CD4-positive, alpha-beta T cell treated with Interleukin-6 at 100 ng/mL for 8 hours (primary cell): ENCODE measurements at regions not wholly inside any gene's neighbourhood (a gene's known extent, or its start where the extent isn't known, plus 50 kb on each side); places are given as distances from the start of the nearest gene placed in this dataset.

ENCODE experiments used
- DNase-seq: peaks from one replicate; pipeline ENCODE4 v3.0.0-alpha.2; 2020; ENCODE audit warnings: mixed read lengths, low spot score

GRCh38 chr1:59124166-59124565, 172.7 kb upstream of the FGGY start:
- DNase-seq: no peak

GRCh38 chr1:59125154-59125553, 171.7 kb upstream of the FGGY start:
- DNase-seq: no peak

GRCh38 chr1:59125676-59126320, 171.1 kb upstream of the FGGY start:
- DNase-seq: no peak

- DNase-seq: no peak
These were observed 170.5 kb upstream of the FGGY start for GRCh38 chr1:59126366-59126765.

- DNase-seq: no peak
These were observed 168.6 kb upstream of the FGGY start for GRCh38 chr1:59128239-59128736.

- no peak for DNase-seq
These were observed 168.1 kb upstream of the FGGY start for GRCh38 chr1:59128784-59129227.

GRCh38 chr1:59132295-59132694, 164.6 kb upstream of the FGGY start:
- DNase-seq: no peak

- no peak for DNase-seq
These were observed 162.9 kb upstream of the FGGY start for GRCh38 chr1:59133997-59134396.

- DNase-seq: no peak
These were observed 161.1 kb upstream of the FGGY start for GRCh38 chr1:59135761-59136255.

GRCh38 chr1:59136541-59137275, 160.2 kb upstream of the FGGY start:
- DNase-seq: no peak

GRCh38 chr1:59137276-59137615, 159.6 kb upstream of the FGGY start:
- no peak for DNase-seq

GRCh38 chr1:59137968-59138367, 158.9 kb upstream of the FGGY start:
- no peak for DNase-seq

GRCh38 chr1:59138402-59138801, 158.5 kb upstream of the FGGY start:
- no peak for DNase-seq

GRCh38 chr1:59139396-59139795, 157.5 kb upstream of the FGGY start:
- DNase-seq: no peak

GRCh38 chr1:59141267-59141863, 155.5 kb upstream of the FGGY start:
- no peak for DNase-seq

GRCh38 chr1:59142311-59143132, 154.4 kb upstream of the FGGY start:
- no peak for DNase-seq

- DNase-seq: no peak
These were observed 153.8 kb upstream of the FGGY start for GRCh38 chr1:59143133-59143487.

- DNase-seq: no peak
These were observed 153.1 kb upstream of the FGGY start for GRCh38 chr1:59143811-59144210.

GRCh38 chr1:59144959-59145358, 151.9 kb upstream of the FGGY start:
- no peak for DNase-seq

GRCh38 chr1:59146056-59146455, 150.8 kb upstream of the FGGY start:
- no peak for DNase-seq

GRCh38 chr1:59146651-59147358, 150.1 kb upstream of the FGGY start:
- peak; percentile 22 for DNase-seq

- no peak for DNase-seq
These were observed 147.5 kb upstream of the FGGY start for GRCh38 chr1:59149435-59149834.
